Glutamatergic neuron (in vitro differentiated cells): ENCODE measurements at regions not wholly inside any gene's neighbourhood (a gene's known extent, or its start where the extent isn't known, plus 50 kb on each side); places are given as distances from the start of the nearest gene placed in this dataset.

ENCODE experiments used
- DNase-seq: peaks from one replicate; pipeline ENCODE4 v3.0.0; 2022
- H3K27ac Mint-ChIP-seq: one replicate; pipeline ENCODE4 v1.8.0; 2020; ENCODE audit warnings: mild to moderate bottlenecking, mixed read lengths, inconsistent platforms; ENCODE audit not compliant: unreplicated experiment
- H3K27me3 Mint-ChIP-seq: one replicate; pipeline ENCODE4 v1.8.0; 2020; ENCODE audit warnings: mild to moderate bottlenecking, moderate library complexity, mixed read lengths, inconsistent platforms; ENCODE audit not compliant: unreplicated experiment
- H3K36me3 Mint-ChIP-seq: one replicate; pipeline ENCODE4 v1.8.0; 2020; ENCODE audit warnings: mild to moderate bottlenecking, mixed read lengths, inconsistent platforms; ENCODE audit not compliant: unreplicated experiment
- H3K4me1 Mint-ChIP-seq: one replicate; pipeline ENCODE4 v1.8.0; 2020; ENCODE audit warnings: mild to moderate bottlenecking, low read depth, mixed read lengths, inconsistent platforms; ENCODE audit not compliant: unreplicated experiment
- H3K4me3 Mint-ChIP-seq: one replicate; pipeline ENCODE4 v1.8.0; 2020; ENCODE audit warnings: mild to moderate bottlenecking, mixed read lengths, inconsistent platforms; ENCODE audit not compliant: unreplicated experiment
- H3K9me3 Mint-ChIP-seq: one replicate; pipeline ENCODE4 v1.8.0; 2020; ENCODE audit warnings: mild to moderate bottlenecking, moderate library complexity, mixed read lengths, inconsistent platforms; ENCODE audit not compliant: unreplicated experiment
- TF ChIP-seq, protein P1 (sequence below): fragments of 200-600 bp; sonication (generic); IDR thresholded peaks from one replicate; pipeline ENCODE4 v1.5.0; 2021; ENCODE audit not compliant: partially characterized antibody, unreplicated experiment

DNA sequence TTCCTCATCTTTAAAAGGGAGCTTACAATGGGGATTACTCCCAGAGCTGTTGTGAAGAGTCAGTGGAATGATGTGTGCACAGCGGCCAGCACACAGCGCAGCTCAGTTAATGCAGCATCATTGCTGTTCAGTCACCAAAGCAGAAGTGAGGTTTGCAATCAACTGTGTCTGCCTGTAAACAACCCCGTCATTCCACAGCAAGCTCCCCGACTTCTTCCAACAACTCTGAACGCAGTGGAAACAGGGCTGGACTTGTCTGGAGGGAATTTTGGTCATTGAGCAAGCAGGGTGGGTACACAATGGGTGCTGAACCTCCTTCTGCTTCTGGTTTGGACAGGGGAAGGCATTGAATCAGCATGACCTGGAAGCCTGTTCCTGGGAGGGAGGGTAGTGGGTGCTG lies 347.4 kb downstream of the PTPRU start:
- no peak for DNase-seq
- Mint-ChIP-seq H3K4me3 (no peak overlapping the region), H3K9me3 (peaks cover 3% of the 10 kb centered on the region), H3K4me1 (peaks cover 17% of the 10 kb centered on the region), H3K27me3 (peaks cover 13% of the 10 kb centered on the region), H3K36me3 (no peaks in the 10 kb centered on the region), H3K27ac (no peak overlapping the region)
- TF ChIP-seq, protein P1, sequence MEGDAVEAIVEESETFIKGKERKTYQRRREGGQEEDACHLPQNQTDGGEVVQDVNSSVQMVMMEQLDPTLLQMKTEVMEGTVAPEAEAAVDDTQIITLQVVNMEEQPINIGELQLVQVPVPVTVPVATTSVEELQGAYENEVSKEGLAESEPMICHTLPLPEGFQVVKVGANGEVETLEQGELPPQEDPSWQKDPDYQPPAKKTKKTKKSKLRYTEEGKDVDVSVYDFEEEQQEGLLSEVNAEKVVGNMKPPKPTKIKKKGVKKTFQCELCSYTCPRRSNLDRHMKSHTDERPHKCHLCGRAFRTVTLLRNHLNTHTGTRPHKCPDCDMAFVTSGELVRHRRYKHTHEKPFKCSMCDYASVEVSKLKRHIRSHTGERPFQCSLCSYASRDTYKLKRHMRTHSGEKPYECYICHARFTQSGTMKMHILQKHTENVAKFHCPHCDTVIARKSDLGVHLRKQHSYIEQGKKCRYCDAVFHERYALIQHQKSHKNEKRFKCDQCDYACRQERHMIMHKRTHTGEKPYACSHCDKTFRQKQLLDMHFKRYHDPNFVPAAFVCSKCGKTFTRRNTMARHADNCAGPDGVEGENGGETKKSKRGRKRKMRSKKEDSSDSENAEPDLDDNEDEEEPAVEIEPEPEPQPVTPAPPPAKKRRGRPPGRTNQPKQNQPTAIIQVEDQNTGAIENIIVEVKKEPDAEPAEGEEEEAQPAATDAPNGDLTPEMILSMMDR, result no peak

DNA sequence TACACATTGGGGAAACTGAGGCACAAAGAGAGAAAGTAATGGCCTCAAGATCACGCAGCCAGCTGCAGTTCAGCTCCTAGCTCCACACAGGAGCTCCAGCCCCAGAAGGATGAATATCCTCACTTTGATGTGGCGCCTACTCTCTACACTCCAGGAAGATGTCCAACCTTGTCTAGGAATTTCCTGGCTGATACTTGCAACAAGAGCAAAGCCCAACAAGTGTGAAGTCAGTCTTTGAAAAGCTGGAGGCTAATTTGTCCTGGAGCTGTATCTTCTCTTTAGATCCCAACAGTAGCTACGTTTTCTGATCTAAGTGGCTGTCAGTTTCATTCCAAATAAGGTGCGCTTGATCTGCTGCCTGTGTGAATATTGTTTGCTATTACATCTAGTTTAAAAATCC lies 344.9 kb downstream of the PTPRU start:
- Mint-ChIP-seq H3K27me3 (peaks cover 9% of the 10 kb centered on the region), H3K27ac (no peak overlapping the region), H3K4me3 (no peak overlapping the region), H3K4me1 (peaks cover 30% of the 10 kb centered on the region), H3K9me3 (peaks cover 2% of the 10 kb centered on the region), H3K36me3 (no peaks in the 10 kb centered on the region)
- TF ChIP-seq, protein P1, result no peak
- no peak for DNase-seq

- H3K27me3 Mint-ChIP-seq, result peaks cover 9% of the 10 kb centered on the region
- H3K36me3 Mint-ChIP-seq, result no peaks in the 10 kb centered on the region
- no peak for DNase-seq
- peaks cover 30% of the 10 kb centered on the region for H3K4me1 Mint-ChIP-seq
- H3K27ac Mint-ChIP-seq, result no peak overlapping the region
- peaks cover 2% of the 10 kb centered on the region for H3K9me3 Mint-ChIP-seq
- TF ChIP-seq, protein P1, result no peak
- no peak overlapping the region for H3K4me3 Mint-ChIP-seq
These were observed 343.6 kb downstream of the PTPRU start for GRCh38 chr1:29579821-29580425.

DNA sequence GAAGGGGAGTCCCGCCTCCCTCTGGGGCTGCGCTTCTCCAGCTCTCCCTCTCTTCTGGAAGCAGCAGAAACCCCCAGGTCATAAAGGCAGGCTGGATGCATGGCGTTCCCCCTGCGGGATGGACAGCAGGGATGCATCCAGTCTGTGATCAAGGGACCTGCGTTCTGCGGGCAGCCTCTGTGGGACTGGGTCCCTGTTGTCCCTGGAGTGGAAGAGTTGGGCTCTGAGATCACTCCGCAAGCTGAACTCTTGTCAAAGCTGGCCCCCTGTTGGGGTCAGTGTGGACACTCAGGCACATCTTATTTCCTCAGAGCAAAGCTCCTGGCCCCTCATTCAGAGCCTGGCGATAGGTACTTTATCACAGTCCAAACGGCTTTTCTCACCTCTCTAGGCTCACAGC lies 341.2 kb downstream of the PTPRU start:
- TF ChIP-seq, protein P1, result no peak

DNA sequence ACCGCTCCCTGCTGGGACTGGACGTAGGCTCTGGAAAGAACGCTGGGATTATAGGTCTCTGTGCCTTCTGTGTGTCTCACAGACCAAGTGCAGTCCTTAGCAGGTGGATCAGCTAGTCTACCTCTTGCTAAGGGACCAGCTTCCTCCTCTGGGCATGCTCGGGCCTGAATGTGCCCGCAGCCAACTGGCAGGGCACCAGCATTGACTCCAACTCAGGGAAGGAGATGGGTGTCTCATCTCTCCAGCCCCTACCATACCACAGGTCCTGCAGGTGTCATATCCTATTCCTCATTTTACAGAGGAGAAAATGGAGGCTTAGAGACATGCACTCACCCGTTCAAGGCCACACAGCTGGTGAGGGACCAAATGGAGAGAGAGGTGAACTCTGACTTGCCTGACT lies 340.2 kb downstream of the PTPRU start:
- H3K27me3 Mint-ChIP-seq, result peaks cover 6% of the 10 kb centered on the region
- no peak overlapping the region for H3K27ac Mint-ChIP-seq
- peaks cover 2% of the 10 kb centered on the region for H3K9me3 Mint-ChIP-seq
- no peaks in the 10 kb centered on the region for H3K36me3 Mint-ChIP-seq
- TF ChIP-seq, protein P1, result no peak
- peaks cover 29% of the 10 kb centered on the region for H3K4me1 Mint-ChIP-seq
- no peak overlapping the region for H3K4me3 Mint-ChIP-seq
- DNase-seq, result no peak

More for the DNA sequence above, 341.2 kb downstream of the PTPRU start:
- H3K4me3 Mint-ChIP-seq, result no peak overlapping the region
- peaks cover 2% of the 10 kb centered on the region for H3K9me3 Mint-ChIP-seq
- peaks cover 6% of the 10 kb centered on the region for H3K27me3 Mint-ChIP-seq
- no peaks in the 10 kb centered on the region for H3K36me3 Mint-ChIP-seq
- no peak for DNase-seq
- H3K27ac Mint-ChIP-seq, result no peak overlapping the region
- H3K4me1 Mint-ChIP-seq, result peaks cover 30% of the 10 kb centered on the region
